Stimulated activated CD4-positive, alpha-beta T cell treated with anti-CD3 and anti-CD28 coated beads, Interleukin-4, amount 100 ng/mL, for 48 hours (primary cell): ENCODE measurements at regions not wholly inside any gene's neighbourhood (a gene's known extent, or its start where the extent isn't known, plus 50 kb on each side); places are given as distances from the start of the nearest gene placed in this dataset.
"Not testable (repeated sequence)": the region's sequence is repeated elsewhere in the genome, so short reads cannot be mapped to it uniquely, and the experiment has no call there.

Source experiments
- DNase-seq, 2 donors: peaks; one replicate each; pipeline ENCODE4 v3.0.0-alpha.2; 2020; ENCODE audit warnings: low read depth in 2 of 2

GRCh38 chr7:127530148-127530547 lies 55.2 kb downstream of the GCC1 start:
- DNase-seq: no peak

GRCh38 chr7:127527561-127527960 lies 57.8 kb downstream of the GCC1 start:
- no peak for DNase-seq

GRCh38 chr7:127525866-127526480 lies 59.4 kb downstream of the GCC1 start:
- no peak for DNase-seq

GRCh38 chr7:127516320-127516719 lies 69.1 kb downstream of the GCC1 start:
- DNase-seq: no peak

GRCh38 chr7:127514499-127514898 lies 70.9 kb downstream of the GCC1 start:
- no peak for DNase-seq

GRCh38 chr7:127513311-127513710 lies 72.1 kb downstream of the GCC1 start:
- DNase-seq: no peak

GRCh38 chr7:127512663-127513062 lies 72.7 kb downstream of the GCC1 start:
- no peak for DNase-seq

- peak in 1 of 2 donors; percentile 6 for DNase-seq
These were observed 80.7 kb downstream of the GCC1 start for GRCh38 chr7:127504715-127505114.

- no peak for DNase-seq
These were observed 83.6 kb downstream of the GCC1 start for GRCh38 chr7:127501817-127502216.

- no peak for DNase-seq
These were observed 94.9 kb upstream of the ZNF800 start for GRCh38 chr7:127487381-127487780.

- DNase-seq: no peak
These were observed 94.1 kb upstream of the ZNF800 start for GRCh38 chr7:127486654-127487053.

- DNase-seq: no peak
These were observed 93.0 kb upstream of the ZNF800 start for GRCh38 chr7:127485482-127485881.

- DNase-seq: no peak
These were observed 92.4 kb upstream of the ZNF800 start for GRCh38 chr7:127484954-127485353.

GRCh38 chr7:127478461-127478860 lies 86.0 kb upstream of the ZNF800 start:
- no peak for DNase-seq

- DNase-seq: no peak
These were observed 85.5 kb upstream of the ZNF800 start for GRCh38 chr7:127478024-127478355.

- DNase-seq: no peak
These were observed 85.0 kb upstream of the ZNF800 start for GRCh38 chr7:127477295-127478023.

GRCh38 chr7:127476618-127477017 lies 84.1 kb upstream of the ZNF800 start:
- no peak for DNase-seq

- DNase-seq: no peak
These were observed 81.9 kb upstream of the ZNF800 start for GRCh38 chr7:127474457-127474856.

- DNase-seq: no peak
These were observed 80.9 kb upstream of the ZNF800 start for GRCh38 chr7:127473409-127473808.

GRCh38 chr7:127460077-127460476 lies 67.6 kb upstream of the ZNF800 start:
- no peak for DNase-seq

GRCh38 chr7:127451258-127451657 lies 58.8 kb upstream of the ZNF800 start:
- not testable (repeated sequence) for DNase-seq

GRCh38 chr7:127448566-127448965 lies 56.1 kb upstream of the ZNF800 start:
- DNase-seq: no peak

GRCh38 chr7:127447326-127447945 lies 54.9 kb upstream of the ZNF800 start:
- peak; percentile 24 to 29 for DNase-seq
